GM18508 (cell line): ENCODE measurements at regions not wholly inside any gene's neighbourhood (a gene's known extent, or its start where the extent isn't known, plus 50 kb on each side); places are given as distances from the start of the nearest gene placed in this dataset.

Experiments
- ATAC-seq: cut with Tn5 transposase; IDR thresholded peaks from one replicate; pipeline ENCODE4 v1.9.1; 2021; ENCODE audit warnings: moderate number of reproducible peaks; ENCODE audit not compliant: insufficient read depth, unreplicated experiment

DNA sequence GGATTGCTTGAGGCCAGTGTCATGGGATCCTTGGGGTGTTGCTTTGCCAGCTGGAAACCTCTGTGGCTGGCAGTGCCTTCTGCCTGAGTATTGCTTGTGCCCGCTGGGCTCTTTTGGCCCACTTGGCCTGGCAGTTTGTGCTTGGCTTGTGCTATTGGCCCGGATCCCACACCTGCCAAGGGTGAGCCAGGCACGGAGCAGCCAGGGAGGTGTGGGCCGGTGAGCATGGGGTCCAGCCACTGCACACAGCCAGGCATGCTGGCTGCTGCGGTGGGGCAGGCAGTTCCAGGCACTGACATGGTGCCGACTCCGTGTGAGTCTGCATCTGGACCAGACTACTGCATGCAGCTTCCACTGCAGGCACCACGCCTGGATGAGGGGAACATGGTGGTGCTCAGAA is 62.5 kb upstream of the SYNCRIP start:
- ATAC-seq = no peak

DNA sequence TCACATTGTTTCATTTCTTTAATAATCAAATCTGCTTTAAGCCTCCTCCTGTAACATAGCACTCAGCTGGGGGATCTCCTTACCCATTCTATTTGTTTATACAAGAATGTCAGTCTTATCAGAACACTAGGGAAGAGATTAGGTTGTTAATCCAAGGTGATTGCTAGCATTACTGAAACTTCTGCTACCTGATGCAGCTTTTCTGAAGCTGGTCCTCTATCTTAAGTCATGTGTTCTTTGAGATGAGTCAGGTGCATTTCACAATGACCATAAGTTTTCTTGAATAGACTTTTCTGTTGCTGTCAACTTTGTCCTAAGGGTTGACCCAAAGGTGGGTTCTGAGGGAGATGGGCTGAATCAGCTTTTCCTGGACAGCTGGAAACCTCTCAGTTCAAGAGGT is 60.7 kb upstream of the SYNCRIP start:
- ATAC-seq = no peak
